HEK293T (cell line): ENCODE measurements at regions not wholly inside any gene's neighbourhood (a gene's known extent, or its start where the extent isn't known, plus 50 kb on each side); places are given as distances from the start of the nearest gene placed in this dataset.

ENCODE experiments used
- CTCF ChIA-PET: fragments of 350-600 bp; formaldehyde crosslinking; extraction: SDS; loops from one replicate; lab custom pipeline; 2021; ENCODE audit warnings: antibody characterized with exemption, inconsistent platforms; lab: Yijun Ruan, JAX
- POLR2A ChIA-PET: fragments of 350-600 bp; formaldehyde crosslinking; extraction: SDS; loops from one replicate; lab custom pipeline; 2020; ENCODE audit warnings: antibody characterized with exemption, inconsistent platforms; lab: Yijun Ruan, JAX
- DNase-seq: peaks from one replicate; pipeline ENCODE4 v3.0.0; 2012; ENCODE audit warnings: mixed read lengths; ENCODE audit errors: extremely low spot score
- ARNT ChIP-seq: fragments of 450-650 bp; IDR thresholded peaks from 2 replicates; pipeline ENCODE4 v1.6.1; 2017; ENCODE audit warnings: mild to moderate bottlenecking
- BHLHE40 ChIP-seq: fragments of 450-650 bp; IDR thresholded peaks from 2 replicates; pipeline ENCODE4 v1.6.1; 2016; ENCODE audit warnings: mild to moderate bottlenecking, moderate library complexity, borderline replicate concordance
- CTBP1 ChIP-seq: fragments of 450-650 bp; IDR thresholded peaks from 2 replicates; pipeline ENCODE4 v1.6.1; 2016; ENCODE audit warnings: borderline replicate concordance
- ELF4 ChIP-seq: fragments of 450-650 bp; IDR thresholded peaks from 2 replicates; pipeline ENCODE4 v1.6.1; 2017; ENCODE audit warnings: antibody characterized with exemption
- FOXA1 ChIP-seq: fragments of 450-650 bp; IDR thresholded peaks from 2 replicates; pipeline ENCODE4 v1.6.1; 2016; ENCODE audit warnings: mild to moderate bottlenecking
- FOXK2 ChIP-seq: fragments of 450-650 bp; IDR thresholded peaks from 2 replicates; pipeline ENCODE4 v1.6.1; 2016; ENCODE audit warnings: mild to moderate bottlenecking
- FOXM1 ChIP-seq: fragments of 450-650 bp; IDR thresholded peaks from 2 replicates; pipeline ENCODE4 v1.6.1; 2017; ENCODE audit warnings: mild to moderate bottlenecking, borderline replicate concordance
- HDGF ChIP-seq: fragments of 450-650 bp; IDR thresholded peaks from 2 replicates; pipeline ENCODE4 v1.6.1; 2017; ENCODE audit warnings: antibody characterized with exemption, borderline replicate concordance
- L3MBTL2 ChIP-seq: fragments of 450-650 bp; conservative IDR thresholded peaks from 2 replicates; pipeline ENCODE4 v1.6.1; 2016; ENCODE audit warnings: mild to moderate bottlenecking
- LEF1 ChIP-seq: fragments of 450-650 bp; IDR thresholded peaks from 2 replicates; pipeline ENCODE4 v1.6.1; 2017; ENCODE audit warnings: mild to moderate bottlenecking, borderline replicate concordance
- NFRKB ChIP-seq: fragments of 450-650 bp; IDR thresholded peaks from 2 replicates; pipeline ENCODE4 v1.6.1; 2016; ENCODE audit warnings: mild to moderate bottlenecking, moderate library complexity
- SP1 ChIP-seq: fragments of 450-650 bp; IDR thresholded peaks from 2 replicates; pipeline ENCODE4 v1.6.1; 2017
- SUZ12 ChIP-seq: fragments of 450-650 bp; IDR thresholded peaks from 2 replicates; pipeline ENCODE4 v1.6.1; 2016; ENCODE audit warnings: mild to moderate bottlenecking
- TARDBP ChIP-seq: fragments of 450-650 bp; IDR thresholded peaks from 2 replicates; pipeline ENCODE4 v1.6.1; 2016
- ZNF384 ChIP-seq: fragments of 450-650 bp; IDR thresholded peaks from 2 replicates; pipeline ENCODE4 v1.6.1; 2016
- TF ChIP-seq, protein P1 (sequence below): fragments of 450-650 bp; IDR thresholded peaks from 2 replicates; pipeline ENCODE4 v1.6.1; 2016

DNA sequence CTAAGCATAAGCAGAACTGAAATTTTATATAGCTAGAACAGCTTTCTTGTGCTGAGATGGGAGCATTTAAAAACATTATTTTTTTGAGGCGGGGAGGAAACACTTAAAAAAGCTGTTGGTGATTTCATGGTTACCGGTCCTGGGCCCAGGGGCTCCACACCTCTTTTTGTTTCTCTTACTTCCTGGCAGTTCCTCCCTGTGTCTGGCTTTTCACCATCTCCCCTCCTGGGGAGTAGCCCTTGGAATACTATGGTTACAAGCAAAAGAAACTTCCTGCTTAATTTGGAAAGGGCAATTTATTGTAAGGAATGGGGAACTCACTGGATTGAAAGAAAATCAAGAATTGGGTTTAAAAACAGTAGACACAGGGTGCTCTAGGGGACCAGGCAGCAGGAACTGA lies 105.1 kb downstream of the SLC24A2 start:
- POLR2A ChIA-PET: no interaction called here
- DNase-seq: no peak
- CTCF ChIA-PET: no interaction called here
- TF ChIP-seq ARNT (no peak), L3MBTL2 (no peak), SP1 (no peak), LEF1 (no peak), FOXK2 (no peak), TARDBP (no peak)

DNA sequence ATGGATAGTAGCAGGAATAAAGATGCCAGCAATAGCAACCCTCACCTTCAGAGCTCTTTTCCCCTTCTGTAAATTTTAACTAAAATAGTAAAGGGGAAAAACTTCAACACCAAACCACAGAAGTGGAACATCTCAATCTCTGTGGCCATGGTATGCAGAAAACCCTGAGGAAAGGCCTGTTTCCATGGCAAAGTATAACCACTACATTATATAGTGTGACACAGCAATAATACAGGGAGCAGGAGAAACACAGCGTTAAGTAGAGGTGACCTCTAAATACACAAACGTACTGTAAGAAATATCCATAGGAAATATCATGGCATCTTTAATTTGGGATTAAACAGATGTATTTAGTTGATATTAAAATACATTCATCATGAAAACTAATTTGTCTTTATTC lies 106.4 kb downstream of the SLC24A2 start:
- POLR2A ChIA-PET: no interaction called here
- TF ChIP-seq FOXK2 (no peak), ZNF384 (no peak), FOXA1 (no peak), LEF1 (no peak), L3MBTL2 (no peak), SUZ12 (no peak), FOXM1 (no peak), NFRKB (no peak), SP1 (no peak), TARDBP (no peak), HDGF (no peak)
- TF ChIP-seq, protein P1, sequence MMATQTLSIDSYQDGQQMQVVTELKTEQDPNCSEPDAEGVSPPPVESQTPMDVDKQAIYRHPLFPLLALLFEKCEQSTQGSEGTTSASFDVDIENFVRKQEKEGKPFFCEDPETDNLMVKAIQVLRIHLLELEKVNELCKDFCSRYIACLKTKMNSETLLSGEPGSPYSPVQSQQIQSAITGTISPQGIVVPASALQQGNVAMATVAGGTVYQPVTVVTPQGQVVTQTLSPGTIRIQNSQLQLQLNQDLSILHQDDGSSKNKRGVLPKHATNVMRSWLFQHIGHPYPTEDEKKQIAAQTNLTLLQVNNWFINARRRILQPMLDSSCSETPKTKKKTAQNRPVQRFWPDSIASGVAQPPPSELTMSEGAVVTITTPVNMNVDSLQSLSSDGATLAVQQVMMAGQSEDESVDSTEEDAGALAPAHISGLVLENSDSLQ: no peak
- no peak for DNase-seq
- CTCF ChIA-PET: no interaction called here

- CTCF ChIA-PET: no interaction called here
- POLR2A ChIA-PET: no interaction called here
- DNase-seq: no peak
- TF ChIP-seq, protein P1: no peak
- TF ChIP-seq SP1 (no peak), SUZ12 (no peak), FOXK2 (no peak), ZNF384 (no peak)
Observed at GRCh38 chr9:19681846-19682245, 107.0 kb downstream of the SLC24A2 start.

- ChIA-PET CTCF (no interaction called here), POLR2A (no interaction called here)
Observed at GRCh38 chr9:19677924-19678323, 110.9 kb downstream of the SLC24A2 start.

GRCh38 chr9:19675492-19675891 lies 113.3 kb downstream of the SLC24A2 start:
- no peak for DNase-seq
- ChIA-PET CTCF (no interaction called here), POLR2A (no interaction called here)
- no peak for TF ChIP-seq SUZ12
- no peak for TF ChIP-seq NFRKB
- TF ChIP-seq FOXA1: no peak
- no peak for TF ChIP-seq ZNF384
- TF ChIP-seq BHLHE40: no peak
- TF ChIP-seq CTBP1: no peak
- TF ChIP-seq, protein P1: no peak
- TF ChIP-seq FOXM1: no peak

More at GRCh38 chr9:19677924-19678323, 110.9 kb downstream of the SLC24A2 start:
- no peak for DNase-seq
- no peak for TF ChIP-seq ELF4

DNA sequence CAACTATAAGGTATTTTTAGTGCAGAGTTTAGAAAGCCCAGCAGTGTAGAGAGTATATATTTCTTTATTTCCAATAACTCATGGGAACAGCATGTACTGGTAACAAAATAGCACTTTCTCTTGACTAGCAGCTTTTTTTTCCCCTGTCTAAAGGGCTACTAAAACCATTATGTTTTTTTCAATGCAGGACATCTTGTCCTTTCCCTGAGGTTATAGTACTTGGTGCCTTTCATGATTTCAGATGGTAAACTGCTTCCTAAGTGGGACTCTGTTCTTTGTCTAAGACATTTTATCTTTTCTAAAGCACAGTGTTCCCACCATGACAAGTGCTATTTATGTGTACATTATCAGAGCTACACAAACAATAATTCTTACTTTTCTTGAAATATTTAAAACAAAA lies 122.3 kb downstream of the SLC24A2 start:
- DNase-seq: no peak
- POLR2A ChIA-PET: no interaction called here
- no peak for TF ChIP-seq SUZ12
- no peak for TF ChIP-seq SP1
- TF ChIP-seq ELF4: no peak
- no peak for TF ChIP-seq LEF1
- TF ChIP-seq FOXK2: no peak
- no peak for TF ChIP-seq TARDBP
- CTCF ChIA-PET: no interaction called here

DNA sequence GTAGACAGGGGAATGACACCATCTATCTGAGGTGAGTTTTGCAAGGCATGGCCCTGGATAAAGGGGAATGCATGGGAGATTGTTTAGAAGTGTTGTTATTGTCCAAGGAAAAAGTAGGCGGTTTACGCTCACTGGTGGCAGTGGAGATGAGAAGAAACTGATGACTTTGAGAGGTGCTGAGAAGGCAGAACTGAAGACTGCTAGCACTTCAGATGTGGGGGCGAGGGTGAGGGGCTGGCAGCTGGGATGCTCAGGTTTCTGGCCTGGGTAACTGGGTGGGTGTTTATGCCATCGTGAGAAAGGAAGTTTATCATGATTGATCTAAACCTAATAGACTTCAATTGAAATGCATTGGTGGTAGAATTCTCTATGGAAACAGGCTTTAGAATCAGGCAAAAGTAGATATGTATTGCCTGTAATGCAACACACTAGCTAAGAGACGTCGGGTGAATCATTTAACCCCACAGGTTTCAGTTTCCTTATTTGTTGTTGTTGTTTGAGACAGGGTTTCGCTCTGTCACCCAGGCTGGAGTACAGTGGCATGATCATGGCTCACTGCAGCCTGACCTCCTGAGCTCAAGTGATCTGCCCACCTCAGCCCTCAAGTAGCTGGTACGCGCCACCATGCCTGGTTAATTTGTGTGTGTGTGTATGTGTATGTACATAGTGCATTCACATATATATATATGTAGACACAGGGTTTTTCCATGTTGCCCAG lies 123.5 kb downstream of the SLC24A2 start:
- CTCF ChIA-PET: no interaction called here

More for the DNA sequence above, 123.5 kb downstream of the SLC24A2 start:
- DNase-seq: no peak
- TF ChIP-seq SP1 (no peak), CTBP1 (no peak), L3MBTL2 (no peak), ELF4 (no peak), ZNF384 (no peak), FOXM1 (no peak), SUZ12 (no peak), BHLHE40 (no peak)
- POLR2A ChIA-PET: no interaction called here
